MG63 (cell line): ENCODE measurements at regions not wholly inside any gene's neighbourhood (a gene's known extent, or its start where the extent isn't known, plus 50 kb on each side); places are given as distances from the start of the nearest gene placed in this dataset.
A peak's percentile ranks its signal among the peaks of the same experiment; 100 is the strongest.

Source experiments
- DNase-seq: peaks from one replicate; pipeline ENCODE4 v3.0.0-alpha.2; 2020
- H3K27me3 ChIP-seq: fragments of 250-450 bp; sonication (Bioruptor Pico); 2 replicates; pipeline ENCODE4 v1.5.1; 2020; ENCODE audit warnings: mild to moderate bottlenecking, moderate library complexity
- H3K36me3 ChIP-seq: fragments of 250-450 bp; sonication (Bioruptor Pico); 2 replicates; pipeline ENCODE4 v1.5.1; 2020; ENCODE audit warnings: mild to moderate bottlenecking, moderate library complexity
- H3K4me3 ChIP-seq: fragments of 250-450 bp; sonication (Bioruptor Pico); 2 replicates; pipeline ENCODE4 v1.5.1; 2020; ENCODE audit warnings: mild to moderate bottlenecking, moderate library complexity
- H3K9me3 ChIP-seq: fragments of 250-450 bp; sonication (Bioruptor Pico); 2 replicates; pipeline ENCODE4 v1.5.1; 2020; ENCODE audit warnings: mild to moderate bottlenecking, moderate library complexity

DNA sequence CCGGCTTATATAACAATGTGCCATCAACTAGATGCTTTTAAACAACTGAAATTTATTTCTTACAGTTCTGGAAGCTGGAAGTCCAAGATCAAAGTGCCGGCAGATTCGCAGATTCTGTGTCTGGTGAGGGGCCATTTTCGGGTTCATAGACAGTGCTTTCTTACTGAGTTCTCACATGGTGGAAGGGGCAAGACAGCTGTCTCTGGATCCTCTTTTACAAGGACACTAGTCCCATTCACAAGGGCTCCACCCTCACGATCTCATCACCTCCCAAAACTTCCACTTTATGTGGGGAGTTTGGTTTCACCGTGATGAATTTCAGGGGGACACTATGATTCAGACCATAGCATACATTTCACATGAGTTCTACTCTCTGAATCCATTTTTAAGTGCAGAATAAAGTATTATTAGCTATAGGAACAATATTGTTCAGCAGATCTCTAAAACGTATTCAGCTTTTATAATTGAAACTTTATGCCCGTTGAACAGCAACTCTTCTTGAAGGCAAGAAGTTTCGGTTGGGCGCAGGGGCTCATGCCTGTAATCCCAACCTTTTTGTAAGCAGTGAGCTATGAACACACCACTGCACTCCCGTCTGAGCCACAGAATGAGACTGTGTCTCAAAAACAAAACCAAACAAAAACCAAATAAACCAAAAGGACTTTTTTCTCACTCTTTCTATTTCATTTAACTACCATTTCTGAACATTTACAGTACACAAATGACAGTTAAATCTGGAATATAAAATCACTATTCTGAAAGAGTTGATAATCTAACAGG lies 502.8 kb downstream of the CMPK2 start:
- Histone ChIP-seq H3K36me3 (no peaks in the 10 kb centered on the region), H3K27me3 (no peaks in the 10 kb centered on the region), H3K4me3 (no peak overlapping the region), H3K9me3 (no peaks in the 10 kb centered on the region; the same call in 1 of the 2 replicates)
- DNase-seq = no peak

DNA sequence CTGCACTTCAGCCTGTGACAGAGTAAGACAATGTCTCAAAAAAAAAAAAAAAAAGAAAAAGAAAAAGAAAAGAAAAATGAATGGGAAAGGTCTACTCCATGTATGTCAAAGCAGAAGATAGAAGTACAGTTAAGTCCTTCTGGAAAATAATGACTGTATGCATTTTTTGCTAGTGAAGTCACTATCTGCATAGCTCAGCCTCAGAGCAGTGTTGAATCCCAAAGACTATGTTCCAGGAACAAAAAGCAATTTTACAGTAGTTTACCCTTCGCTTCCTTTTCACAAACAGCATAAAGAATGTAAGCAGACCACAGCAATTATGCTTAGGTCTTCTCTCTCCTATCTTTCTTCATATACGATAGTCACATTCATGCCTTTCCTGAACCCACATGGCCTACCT lies 497.4 kb downstream of the CMPK2 start:
- Histone ChIP-seq H3K9me3 (no peaks in the 10 kb centered on the region), H3K36me3 (no peaks in the 10 kb centered on the region), H3K27me3 (no peaks in the 10 kb centered on the region), H3K4me3 (no peak overlapping the region)
- DNase-seq = no peak

DNA sequence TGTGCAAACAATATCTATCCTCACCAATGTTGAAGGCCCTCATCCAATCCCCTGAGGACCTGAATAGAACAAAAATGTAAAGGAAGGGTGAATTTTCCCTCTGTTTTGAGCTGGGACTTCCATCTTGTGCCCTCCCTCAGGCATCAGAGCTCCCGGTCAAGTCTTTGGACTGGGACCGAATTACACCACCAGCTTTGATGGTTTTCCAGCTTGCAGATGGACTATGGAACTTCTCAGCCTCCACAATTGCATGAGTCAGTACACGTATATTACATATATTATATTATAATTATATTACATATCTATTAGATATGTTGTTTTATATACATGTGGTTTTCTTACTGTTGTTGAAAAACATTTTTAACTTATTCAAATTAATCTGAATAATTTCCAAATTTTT lies 496.4 kb downstream of the CMPK2 start:
- Histone ChIP-seq H3K36me3 (no peaks in the 10 kb centered on the region), H3K27me3 (no peaks in the 10 kb centered on the region)

DNA sequence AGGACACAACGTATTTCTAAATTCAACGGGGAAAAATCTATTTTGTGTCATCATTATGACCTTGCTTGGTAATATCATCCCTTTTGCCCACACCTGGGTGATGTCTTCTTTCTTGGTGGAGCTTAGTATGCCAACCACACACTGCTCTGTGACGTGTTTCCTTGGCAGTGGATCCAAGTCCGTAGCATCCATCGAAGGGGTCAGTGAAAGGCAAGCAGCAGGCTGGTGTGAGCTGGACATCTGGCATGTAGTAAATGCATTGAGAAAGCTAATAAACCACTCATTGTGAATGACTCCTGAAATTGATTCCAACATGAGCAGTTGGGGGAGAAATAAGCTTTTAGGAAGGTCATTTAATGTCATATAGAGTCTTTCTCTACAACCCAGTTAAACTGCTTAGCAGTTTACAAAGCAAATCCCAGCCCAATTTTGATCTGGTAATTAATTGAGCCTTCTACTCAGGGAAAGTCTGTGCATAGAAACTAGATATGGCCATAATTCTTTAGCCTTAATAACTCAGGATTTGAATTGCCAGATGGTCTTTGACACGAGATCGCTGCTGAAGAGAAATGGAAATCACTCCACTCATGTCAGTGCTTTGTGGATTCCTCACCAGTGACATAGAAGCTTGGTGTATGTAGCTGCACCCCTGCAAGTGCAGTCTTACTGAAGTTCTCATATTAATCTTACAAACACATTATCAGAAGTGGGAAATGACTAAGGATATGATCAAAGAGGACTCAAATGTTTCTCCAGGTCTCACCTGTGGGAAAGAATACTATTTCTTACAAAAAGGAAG lies 494.8 kb downstream of the CMPK2 start:
- Histone ChIP-seq H3K36me3 (no peaks in the 10 kb centered on the region), H3K4me3 (no peak overlapping the region), H3K27me3 (no peaks in the 10 kb centered on the region), H3K9me3 (no peaks in the 10 kb centered on the region)
- DNase-seq = no peak

More for the DNA sequence above, 496.4 kb downstream of the CMPK2 start:
- H3K9me3 ChIP-seq = no peaks in the 10 kb centered on the region
- no peak for DNase-seq
- H3K4me3 ChIP-seq = no peak overlapping the region

DNA sequence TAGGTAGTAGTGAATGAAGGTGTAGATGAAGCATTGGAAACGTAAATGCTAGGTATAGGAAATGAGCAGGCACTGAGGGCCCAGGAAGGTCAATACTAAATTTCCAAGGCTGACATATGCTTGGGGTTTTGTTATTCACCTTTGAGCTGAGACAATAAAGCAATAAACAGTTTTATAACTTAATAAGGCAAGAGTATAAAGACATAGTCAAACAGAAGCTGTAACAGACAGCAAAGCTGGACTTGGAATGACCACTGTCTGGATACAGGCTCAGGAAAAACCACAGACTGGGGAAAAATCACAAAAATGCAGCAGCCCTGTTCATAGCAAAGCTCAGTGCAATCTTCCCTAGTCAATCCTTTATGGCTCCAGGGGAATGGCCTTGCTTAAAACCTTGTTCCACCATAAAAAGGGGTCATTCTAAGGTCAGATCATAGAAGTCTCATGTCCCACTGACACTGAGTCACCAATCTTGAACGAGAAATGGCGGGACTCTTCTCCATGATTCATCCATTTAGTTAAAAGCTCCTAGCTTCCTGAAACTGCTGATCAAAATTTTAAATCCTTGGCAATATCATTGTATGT lies 493.3 kb downstream of the CMPK2 start:
- DNase-seq = peak; percentile 19
- Histone ChIP-seq H3K36me3 (no peaks in the 10 kb centered on the region), H3K9me3 (peaks cover 2% of the 10 kb centered on the region; the same call in 1 of the 2 replicates), H3K4me3 (no peak overlapping the region), H3K27me3 (no peaks in the 10 kb centered on the region)

DNA sequence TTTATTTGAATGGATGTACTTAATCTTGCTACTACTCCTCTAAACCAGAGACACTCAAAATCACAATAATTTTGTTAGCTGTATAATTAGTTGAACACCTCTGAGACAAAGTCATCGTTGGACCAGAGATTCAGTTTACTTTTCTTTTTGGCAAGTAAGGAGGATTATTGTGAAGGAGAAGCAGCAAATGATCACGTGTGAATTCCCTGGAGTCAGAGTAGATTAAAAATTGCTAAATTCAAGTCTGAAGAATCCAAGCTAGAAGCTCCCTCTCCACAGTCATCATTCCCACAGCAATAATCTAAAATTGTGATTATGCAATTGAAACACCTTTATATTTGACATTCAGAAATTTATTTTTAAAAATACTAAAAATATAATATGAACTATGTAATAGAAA lies 484.4 kb downstream of the CMPK2 start:
- Histone ChIP-seq H3K36me3 (no peaks in the 10 kb centered on the region), H3K4me3 (no peak overlapping the region), H3K27me3 (no peaks in the 10 kb centered on the region), H3K9me3 (peaks cover 2% of the 10 kb centered on the region; the same call in 1 of the 2 replicates)
- no peak for DNase-seq

DNA sequence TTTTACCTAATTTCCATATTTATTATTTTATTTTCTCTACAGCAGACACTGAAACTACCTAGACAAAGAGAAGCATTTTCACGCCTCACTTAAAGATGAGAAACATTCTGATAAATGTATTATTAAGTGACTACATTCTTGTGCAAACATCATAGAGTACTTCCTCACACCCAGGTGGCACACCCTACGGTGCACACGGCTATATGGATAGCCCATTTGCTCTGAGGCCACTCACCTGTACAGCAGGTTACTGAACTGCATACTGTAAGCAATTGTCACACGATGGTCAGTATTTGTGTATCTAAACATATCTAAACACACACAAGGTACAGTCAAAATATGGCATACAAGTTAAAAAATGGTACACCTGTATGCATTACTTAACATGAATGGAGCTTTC lies 481.4 kb downstream of the CMPK2 start:
- no peaks in the 10 kb centered on the region for H3K9me3 ChIP-seq
- no peaks in the 10 kb centered on the region for H3K36me3 ChIP-seq
- DNase-seq = no peak
- H3K4me3 ChIP-seq = no peak overlapping the region
- H3K27me3 ChIP-seq = no peaks in the 10 kb centered on the region

DNA sequence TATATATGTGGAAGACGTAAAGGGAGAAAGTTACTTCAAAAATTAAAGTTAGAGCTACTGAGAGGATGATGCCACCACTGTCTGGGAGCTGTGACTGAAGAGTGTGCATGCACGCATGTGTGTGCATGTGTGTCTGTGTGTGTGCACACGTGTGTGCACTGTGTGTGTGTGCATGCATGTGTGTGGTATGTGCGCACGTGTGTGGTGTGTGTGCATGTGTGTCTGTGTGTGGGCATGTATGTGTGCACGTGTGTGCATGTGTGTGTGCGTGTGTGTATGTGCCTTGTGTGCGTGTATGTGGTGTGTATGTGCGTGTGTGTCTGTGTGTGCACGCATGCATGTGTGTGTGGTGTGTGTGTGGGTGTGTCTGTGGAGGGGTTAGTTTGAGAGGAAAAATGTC lies 473.4 kb downstream of the CMPK2 start:
- DNase-seq = no peak
- no peaks in the 10 kb centered on the region for H3K9me3 ChIP-seq
- H3K27me3 ChIP-seq = no peaks in the 10 kb centered on the region
- no peak overlapping the region for H3K4me3 ChIP-seq
- no peaks in the 10 kb centered on the region for H3K36me3 ChIP-seq

DNA sequence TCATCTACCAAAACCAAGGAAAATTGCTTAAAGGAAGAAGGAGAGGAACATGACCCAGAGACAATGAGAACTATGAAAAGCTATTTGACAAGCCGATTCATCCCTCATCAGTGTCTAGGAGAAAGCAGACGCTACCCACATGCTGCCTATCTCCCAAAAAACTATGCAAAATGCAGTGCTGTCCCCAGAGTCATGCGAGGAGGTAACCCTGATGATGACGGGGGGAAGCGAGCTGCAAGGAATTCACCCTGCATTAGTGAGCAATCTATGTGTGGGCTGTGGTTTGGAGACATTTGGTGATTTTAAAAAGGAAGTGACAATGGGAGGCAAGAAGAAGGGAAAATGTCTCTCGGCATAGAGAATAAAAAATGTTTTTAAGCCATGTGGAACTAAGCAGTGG lies 472.7 kb downstream of the CMPK2 start:
- no peaks in the 10 kb centered on the region for H3K9me3 ChIP-seq
- no peaks in the 10 kb centered on the region for H3K36me3 ChIP-seq
- no peak for DNase-seq
- no peaks in the 10 kb centered on the region for H3K27me3 ChIP-seq
- no peak overlapping the region for H3K4me3 ChIP-seq

DNA sequence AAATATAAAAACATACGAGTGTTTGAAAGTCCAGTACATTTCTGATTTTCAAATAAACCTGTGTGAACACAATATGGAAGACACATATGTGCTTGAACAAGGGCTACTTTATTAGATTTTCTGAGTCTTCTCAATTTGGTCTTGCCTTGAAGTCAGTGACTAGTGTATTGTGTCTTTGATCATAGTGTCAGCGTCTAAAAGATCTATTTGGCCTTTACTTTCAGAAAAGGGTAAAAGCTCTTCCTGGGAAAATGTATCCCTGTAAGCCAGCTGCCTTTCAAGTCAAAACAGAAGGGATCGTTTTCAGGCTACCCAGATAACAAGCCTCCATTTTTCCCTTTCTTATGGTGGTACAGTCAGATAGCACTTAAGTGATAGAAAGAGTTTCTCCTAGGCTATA lies 471.9 kb downstream of the CMPK2 start:
- Histone ChIP-seq H3K9me3 (no peaks in the 10 kb centered on the region), H3K4me3 (no peak overlapping the region), H3K36me3 (no peaks in the 10 kb centered on the region), H3K27me3 (no peaks in the 10 kb centered on the region)
- no peak for DNase-seq

DNA sequence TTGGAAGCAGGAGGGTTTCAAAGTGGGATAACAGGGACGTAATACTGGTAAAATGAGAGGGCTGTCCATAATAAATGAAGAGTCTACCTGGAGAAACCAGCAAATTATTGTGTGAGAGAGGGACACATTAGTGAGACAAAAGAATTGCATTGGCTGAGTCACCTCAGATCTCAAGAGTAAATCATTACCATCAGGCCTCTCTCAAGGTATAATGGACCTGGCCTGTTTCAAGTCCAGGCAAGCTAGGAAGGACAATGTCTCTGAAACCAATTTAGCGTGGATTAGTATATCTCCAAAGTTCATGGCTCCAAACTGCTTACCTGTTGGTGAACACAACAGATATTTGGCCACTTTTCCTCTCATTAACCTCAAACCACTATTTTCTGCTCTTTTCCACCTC lies 471.4 kb downstream of the CMPK2 start:
- Histone ChIP-seq H3K36me3 (no peaks in the 10 kb centered on the region), H3K9me3 (no peaks in the 10 kb centered on the region)

DNA sequence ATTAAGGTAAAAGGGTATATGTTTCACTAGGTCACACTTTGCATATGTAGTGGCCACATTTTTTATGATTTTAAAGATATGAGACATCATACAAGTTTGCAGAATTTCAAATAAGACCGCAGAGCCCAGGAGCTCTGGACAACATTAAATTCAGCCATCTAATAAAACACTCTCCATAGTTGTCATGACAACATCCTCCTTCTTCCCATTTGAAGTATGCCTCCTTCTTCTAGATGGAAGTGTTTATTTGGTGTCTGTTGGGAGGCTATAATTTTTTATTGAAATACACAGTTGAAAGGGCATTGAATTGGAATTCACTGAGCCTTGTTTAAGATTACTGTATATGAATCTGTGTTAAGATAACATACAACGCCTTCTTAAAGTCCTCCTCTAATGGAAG lies 467.3 kb downstream of the CMPK2 start:
- no peak for DNase-seq
- H3K27me3 ChIP-seq = no peaks in the 10 kb centered on the region
- H3K4me3 ChIP-seq = no peak overlapping the region
- H3K9me3 ChIP-seq = no peaks in the 10 kb centered on the region
- H3K36me3 ChIP-seq = no peaks in the 10 kb centered on the region

More for the DNA sequence above, 471.4 kb downstream of the CMPK2 start:
- Histone ChIP-seq H3K4me3 (no peak overlapping the region), H3K27me3 (no peaks in the 10 kb centered on the region)
- DNase-seq = no peak

DNA sequence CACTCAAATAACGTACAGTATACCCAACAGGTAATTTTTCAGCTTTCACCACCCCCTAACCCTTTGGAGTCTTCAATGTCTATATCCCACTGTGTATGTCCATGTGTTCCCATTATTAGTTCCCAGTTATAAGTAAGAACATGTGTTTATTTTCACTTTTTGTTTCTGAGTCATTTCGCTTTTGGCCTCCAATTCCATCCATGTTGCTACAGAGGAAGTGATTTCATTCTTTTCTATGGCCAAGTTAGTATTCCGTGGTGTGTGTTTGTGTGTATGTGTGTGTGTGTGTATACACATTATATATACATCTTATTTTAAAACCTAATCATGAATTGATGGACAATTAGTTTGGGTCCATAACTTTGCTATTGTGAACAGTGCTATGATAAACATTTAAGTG lies 464.4 kb downstream of the CMPK2 start:
- Histone ChIP-seq H3K4me3 (no peak overlapping the region), H3K36me3 (no peaks in the 10 kb centered on the region), H3K9me3 (no peaks in the 10 kb centered on the region), H3K27me3 (no peaks in the 10 kb centered on the region)
- DNase-seq = no peak

DNA sequence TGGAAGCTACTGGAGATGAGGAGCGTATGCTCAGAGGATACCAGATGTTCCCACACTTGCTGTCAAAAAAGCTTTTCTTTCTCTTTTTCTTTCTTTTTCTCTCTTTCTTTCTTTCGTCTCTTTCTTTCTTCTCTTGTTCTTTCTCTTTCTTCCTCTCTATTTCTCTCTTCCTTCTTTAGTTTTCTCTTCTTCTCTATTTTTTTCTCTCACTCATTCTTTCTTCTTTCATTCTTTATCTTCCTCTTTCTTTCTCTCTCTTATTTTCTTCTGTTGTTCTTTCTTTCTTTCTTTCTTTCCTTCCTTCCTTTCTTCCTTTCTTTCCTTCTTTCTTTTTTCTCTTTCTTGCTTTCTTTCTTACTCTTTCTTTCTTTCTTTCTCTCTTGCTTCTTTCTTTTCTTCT lies 457.6 kb downstream of the CMPK2 start:
- no peaks in the 10 kb centered on the region for H3K9me3 ChIP-seq
- no peak for DNase-seq

DNA sequence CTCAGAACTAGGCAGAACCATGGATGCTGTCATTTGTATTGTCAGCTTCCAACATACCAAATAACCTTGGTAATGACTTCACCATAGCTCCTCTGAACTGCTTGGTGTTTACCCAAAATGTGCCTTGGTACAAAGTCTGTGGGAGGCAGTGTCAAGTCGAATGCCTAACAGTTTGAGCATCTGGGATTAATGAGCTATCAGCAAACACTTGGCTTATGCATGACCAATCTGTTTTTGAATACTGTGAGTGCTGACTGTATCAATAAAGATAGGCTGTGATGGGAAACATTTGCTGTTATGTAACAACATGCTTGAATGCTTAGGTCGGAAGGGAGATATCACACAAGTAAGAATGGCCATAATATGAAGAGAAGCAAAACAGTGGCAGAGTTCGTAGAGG lies 455.4 kb downstream of the CMPK2 start:
- no peak for DNase-seq
- no peaks in the 10 kb centered on the region for H3K9me3 ChIP-seq
- H3K27me3 ChIP-seq = no peaks in the 10 kb centered on the region
- H3K4me3 ChIP-seq = no peak overlapping the region
- no peaks in the 10 kb centered on the region for H3K36me3 ChIP-seq

More for the DNA sequence above, 457.6 kb downstream of the CMPK2 start:
- Histone ChIP-seq H3K27me3 (no peaks in the 10 kb centered on the region), H3K4me3 (no peak overlapping the region), H3K36me3 (no peaks in the 10 kb centered on the region)

DNA sequence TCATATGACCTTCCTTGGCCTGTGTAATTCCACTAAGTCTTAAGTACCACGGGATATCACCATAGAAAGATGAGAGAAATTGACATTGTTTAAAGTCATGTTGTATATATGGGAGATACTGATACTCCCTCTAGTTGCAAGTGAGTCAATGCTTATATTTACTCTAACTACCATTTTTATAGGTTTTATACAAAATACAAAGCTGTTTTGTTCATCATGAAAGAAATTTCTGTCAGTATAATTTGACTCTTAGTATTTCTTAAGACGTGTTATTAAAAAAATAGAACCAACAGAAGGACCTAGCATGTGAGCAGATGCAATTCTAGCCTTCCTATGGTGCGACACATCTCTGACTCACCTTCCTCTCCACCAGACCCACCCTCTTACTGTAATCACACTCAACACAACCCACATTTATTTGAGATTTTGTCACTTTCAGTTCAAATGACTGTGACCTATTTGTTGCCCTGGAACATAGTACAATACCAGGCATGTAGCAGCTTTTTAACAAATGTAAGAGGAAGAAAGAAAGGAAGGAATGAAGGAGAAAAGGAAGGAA lies 453.1 kb downstream of the CMPK2 start:
- no peaks in the 10 kb centered on the region for H3K36me3 ChIP-seq
- H3K4me3 ChIP-seq = no peak overlapping the region
- no peaks in the 10 kb centered on the region for H3K9me3 ChIP-seq
- peak; percentile 56 for DNase-seq
- no peaks in the 10 kb centered on the region for H3K27me3 ChIP-seq

DNA sequence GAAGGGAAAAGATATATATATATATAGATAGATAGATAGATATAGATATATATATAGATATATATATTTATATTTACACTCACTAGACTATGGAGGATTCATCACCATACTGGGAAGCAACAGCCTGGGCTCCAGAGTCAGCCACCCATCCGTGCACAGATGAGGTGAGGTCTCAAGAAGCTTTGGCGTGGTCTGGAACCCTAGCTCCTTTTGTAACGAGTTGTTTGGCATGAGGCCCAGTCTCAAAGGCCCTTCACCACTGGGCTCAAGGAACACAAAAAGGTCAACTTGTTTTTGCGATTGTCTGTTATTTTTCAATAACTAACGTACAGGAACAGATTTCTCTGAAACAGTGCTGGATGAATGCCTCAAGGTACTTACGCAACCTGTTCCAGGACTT lies 448.7 kb downstream of the CMPK2 start:
- Histone ChIP-seq H3K9me3 (no peaks in the 10 kb centered on the region), H3K36me3 (no peaks in the 10 kb centered on the region), H3K27me3 (no peaks in the 10 kb centered on the region), H3K4me3 (no peak overlapping the region)
- no peak for DNase-seq
